ENCODE measurements at regions not wholly inside any gene's neighbourhood (a gene's known extent, or its start where the extent isn't known, plus 50 kb on each side); places are given as distances from the start of the nearest gene placed in this dataset.

DNA sequence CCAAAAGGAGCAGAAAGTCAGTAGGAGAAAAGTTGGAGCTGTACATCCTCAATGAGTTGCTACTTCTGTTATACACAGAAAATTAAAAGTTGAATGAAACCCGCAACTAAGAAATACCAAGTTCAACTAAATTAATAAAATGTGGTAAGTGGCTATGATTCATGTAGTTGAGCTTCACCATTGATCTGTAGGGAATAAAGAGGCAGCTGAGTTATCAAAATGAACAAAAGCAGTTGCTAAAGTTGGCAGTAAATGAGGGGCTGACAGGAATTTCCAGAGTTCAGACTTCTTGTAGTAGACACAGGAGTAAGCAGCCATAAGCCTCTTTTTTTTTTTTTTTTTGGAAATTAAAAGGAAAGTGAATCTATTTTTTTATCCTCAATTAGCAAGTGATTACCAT, 234.6 kb downstream of the POSTN start:
- no peak for DNase-seq (ENCODE audit: low read depth)

DNA sequence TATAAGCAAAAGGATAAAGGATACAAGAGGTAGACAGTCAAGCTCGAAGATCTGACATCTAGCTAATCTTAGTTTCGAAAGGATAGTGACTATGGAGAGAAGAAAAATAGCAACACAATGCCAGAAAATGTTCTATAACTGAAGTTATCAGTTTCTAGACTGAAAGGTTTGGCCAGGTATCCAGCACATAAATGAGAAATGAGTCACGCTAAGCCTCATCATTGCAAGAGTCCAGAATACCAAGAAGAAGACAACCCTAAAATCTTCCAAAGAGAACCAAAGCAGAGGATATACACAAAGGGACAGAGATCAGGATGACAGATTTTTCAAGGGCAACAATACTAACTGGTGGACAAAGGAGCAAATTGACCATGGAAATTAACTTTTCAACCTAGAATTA, 237.0 kb downstream of the POSTN start:
- no peak for DNase-seq (ENCODE audit: low read depth)

DNA sequence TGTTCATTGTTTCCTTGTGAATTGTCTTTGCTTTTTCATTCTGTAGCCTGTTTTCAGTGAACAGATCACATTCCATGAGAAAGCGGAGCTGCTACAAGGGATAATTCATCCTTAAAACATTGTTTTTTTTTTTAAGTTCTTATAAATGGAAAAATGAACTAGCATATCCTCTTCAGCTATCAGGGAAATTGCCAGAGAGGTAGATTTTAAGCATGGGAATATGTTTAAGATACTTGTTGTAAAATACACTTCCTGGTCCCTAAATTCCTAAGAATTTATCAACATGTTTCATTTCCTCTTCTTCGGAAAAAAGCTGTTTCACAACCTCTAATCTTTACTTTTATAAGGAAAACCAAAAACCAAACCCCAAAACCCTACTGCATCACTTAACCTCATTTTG, 238.0 kb downstream of the POSTN start:
- DNase-seq (ENCODE audit: low read depth), result peak; percentile 62

DNA sequence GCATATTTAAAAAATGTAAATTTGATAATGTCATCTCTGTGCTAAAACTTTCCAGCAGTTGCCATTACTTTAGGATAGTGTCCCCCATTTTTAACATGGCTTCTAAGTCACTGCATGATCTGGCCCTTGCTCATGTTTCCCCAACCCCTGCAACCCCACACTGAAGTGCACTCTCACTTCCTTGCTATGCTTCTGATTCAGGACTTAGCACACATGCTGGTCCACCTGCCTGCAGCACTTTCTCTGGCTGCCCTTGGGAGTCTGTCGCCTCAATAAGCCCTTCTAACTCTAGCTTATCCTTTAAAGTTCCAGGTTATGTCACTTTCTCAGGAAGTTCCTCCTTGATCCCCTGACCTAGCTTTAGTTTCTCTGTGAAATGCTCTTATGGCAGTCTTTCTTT, 241.0 kb downstream of the POSTN start:
- DNase-seq (ENCODE audit: low read depth), result no peak

DNA sequence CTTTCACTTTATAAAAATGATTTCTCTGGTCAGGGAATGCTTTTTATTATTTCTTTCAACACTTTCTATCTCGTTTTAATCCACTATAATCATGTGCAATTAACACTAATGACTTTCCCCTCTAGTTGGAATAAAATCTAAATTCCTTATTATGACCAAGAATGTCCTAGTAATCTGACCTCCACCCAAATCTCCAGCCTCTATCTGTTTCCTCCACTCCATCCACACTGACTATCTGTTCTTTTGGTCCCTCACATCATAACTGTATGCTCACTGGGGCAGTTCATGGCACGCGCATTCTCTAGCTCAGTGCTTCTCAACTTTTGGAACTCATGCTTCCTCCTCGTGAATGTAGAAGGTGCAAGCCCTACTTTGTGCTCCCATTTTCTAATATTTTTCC, 244.7 kb downstream of the POSTN start:
- DNase-seq (ENCODE audit: low read depth), result no peak

DNA sequence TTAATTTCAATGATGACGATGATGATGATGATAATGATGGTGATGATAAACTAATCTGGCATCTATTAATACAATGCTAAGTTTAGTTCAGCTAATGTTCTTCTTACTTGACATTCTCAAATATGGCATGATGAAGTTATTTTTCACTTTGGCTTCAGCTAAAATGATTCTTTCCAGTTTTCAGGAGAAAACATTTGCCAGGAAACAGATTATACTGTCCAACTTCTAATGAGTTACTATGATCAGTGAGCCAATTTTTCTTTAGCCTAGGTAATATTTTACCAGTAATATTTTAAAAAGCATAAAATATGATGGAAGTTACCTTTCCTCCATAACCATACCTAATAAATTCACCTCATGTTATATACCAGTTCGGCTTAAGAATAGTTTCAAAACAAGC, 245.7 kb upstream of the CSNK1A1L start:
- DNase-seq (ENCODE audit: low read depth), result no peak

DNA sequence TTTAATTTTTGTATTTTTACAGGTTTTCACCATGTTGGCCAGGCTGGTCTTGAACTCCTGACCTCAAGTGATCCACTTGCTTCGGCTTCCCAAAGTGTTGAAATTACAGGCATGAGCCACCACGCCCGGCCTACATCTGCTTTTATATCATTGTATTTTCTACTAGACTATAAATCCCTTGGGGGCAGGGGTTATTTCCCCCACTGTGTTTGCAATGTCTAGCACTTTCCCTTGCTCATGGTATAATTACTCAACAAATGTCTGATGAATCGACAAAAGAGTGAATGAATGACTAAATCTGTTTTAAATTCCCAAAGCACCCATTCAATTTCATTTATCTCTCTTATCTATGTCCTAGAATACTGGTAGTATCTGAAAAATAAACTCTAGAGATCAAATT, 244.5 kb upstream of the CSNK1A1L start:
- no peak for DNase-seq (ENCODE audit: low read depth)

DNA sequence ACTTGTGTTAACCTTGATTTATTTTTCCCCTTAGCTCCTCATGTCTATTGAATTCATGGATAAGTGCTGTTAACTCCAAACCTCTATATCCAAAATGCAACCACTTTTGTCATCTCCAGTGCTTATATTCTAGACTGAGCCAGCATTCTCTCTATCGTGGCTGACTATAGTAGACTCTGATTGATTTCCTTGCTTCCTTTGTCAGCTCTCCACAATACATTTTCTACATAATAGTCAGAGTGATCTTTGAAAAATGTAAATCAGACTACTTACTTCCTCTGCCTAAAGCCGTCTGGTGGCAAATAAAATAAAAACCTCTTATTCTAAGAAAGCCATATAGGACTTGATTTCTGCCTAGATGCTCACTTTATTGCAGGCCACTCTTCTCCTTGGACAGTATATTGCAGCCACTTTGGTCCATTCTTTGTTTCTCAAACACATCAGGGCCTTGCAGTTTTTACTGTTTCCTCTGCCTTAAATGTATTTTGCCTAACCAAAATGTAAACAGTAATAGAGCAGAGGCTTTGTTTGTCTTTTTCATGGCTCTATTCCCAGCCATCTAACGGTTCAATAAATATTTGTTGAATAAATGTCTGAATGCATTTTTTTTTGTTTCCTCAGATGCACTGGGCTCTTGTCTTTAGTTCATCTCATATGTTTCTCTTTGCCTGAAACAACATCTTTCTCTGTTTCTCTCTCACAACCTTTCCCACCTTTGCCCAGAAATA, 243.6 kb upstream of the CSNK1A1L start:
- peak; percentile 18 for DNase-seq (ENCODE audit: low read depth)

DNA sequence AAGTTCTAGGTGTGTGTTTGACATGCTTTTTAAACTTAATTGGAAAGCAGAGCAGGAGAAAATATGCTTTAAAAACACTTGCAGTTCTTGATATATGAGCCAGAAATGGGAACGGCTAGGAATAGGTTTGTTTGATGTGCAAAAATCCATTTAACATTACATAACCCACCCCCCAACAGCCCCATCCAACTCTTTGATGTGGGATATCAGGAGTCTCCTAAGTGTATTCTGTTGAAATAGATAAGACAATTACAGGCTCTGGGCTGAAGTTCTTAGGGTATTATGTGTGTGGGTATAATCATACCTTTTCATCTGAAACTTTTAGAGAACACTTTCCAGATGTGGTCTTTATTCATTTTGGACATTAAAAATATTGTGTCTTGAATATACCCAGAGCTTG, 240.4 kb upstream of the CSNK1A1L start:
- no peak for DNase-seq (ENCODE audit: low read depth)

DNA sequence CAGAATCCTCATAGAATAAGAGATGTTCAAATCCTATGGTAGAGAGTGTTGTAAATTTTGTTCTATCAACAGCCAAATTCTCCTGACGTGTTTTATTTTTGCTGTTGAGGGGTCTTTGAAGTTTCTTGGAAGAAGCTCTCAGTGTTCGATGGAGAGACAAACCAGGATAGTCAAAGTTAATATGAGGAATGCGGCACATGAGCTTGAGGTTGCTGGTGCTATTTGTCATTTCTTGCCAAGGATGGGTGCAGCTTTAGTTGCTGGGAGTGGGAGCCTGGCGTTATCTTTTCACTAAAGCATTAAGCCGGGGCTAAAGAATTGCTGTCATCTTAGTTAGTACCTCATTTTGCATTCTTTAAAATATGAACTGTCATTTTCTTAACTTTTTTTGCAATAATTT, 239.9 kb upstream of the CSNK1A1L start:
- DNase-seq (ENCODE audit: low read depth), result no peak

DNA sequence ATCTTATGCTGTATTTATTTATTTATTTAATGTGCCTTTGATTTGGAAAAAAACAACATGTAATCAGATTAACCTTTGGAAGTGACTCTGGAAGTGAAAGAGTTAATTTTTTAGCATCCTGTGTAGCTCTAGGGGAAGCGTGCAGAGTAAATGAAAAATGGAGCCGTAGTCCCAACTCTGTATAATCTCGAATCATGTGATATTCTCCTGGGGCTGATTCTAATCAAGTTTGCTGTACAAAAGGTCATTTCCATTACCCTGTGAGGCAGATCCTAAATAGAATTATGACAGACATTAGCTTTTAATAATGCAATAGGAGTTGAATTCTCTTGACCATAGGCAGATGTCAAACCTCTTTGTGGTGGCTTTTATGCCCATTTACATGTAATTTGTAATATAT, 238.6 kb upstream of the CSNK1A1L start:
- no peak for DNase-seq (ENCODE audit: low read depth)

DNA sequence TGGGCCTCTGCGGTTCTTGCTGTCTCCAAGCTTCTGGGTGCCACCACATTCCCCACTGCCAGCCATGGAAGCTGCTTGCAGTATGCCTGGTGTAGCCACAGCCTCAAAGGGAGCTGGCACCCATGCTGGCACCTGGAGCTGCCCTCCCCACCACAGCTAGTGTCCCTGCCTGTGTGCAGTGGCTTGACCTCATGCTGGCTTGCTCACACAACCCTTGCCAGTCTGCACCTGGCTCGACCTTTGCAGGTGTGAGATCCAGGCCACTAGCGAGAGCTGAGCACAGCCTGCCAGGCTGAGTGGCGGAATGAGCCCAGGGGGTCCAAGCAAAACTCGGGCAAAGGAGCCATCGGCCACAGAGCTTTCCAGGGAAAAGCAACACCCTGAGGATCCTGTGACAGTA, 236.7 kb upstream of the CSNK1A1L start:
- DNase-seq (ENCODE audit: low read depth), result no peak

DNA sequence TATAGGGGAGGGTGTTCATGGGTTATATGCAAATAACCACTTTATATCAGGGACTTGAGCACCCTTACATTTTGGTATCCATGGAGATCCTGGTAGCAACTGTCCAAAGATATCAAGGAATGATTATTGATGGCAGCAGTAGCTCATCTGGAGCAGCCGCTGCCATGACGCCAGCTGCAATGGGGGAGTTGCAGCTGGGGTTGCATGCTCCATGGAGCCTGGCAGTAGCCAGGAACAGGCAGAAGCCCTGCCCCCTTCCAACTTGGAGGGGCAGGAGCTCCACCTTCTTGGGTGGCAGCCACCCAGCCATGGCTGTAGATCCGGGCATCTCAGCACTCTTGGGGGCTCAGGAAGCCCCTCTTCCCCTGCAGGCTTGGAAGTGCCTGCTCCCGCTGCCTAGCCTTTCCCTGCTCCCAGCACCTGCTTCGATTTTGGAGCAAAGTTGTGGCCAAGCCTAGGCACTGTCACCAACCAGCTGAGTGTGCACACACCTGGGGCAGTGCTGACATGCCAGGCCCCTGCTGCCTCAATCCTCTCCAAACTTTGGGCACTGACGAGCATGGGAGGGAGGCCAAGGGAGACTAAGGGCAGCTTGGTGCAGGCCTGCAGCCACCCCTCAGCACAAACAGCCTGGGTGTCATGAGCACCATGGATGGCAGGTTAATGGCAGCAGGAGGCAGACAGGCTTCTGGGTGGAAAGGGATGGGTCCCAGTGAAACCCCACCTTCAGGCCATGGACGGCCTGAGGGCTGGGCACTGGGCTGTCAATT, 235.6 kb upstream of the CSNK1A1L start:
- DNase-seq (ENCODE audit: low read depth), result no peak

DNA sequence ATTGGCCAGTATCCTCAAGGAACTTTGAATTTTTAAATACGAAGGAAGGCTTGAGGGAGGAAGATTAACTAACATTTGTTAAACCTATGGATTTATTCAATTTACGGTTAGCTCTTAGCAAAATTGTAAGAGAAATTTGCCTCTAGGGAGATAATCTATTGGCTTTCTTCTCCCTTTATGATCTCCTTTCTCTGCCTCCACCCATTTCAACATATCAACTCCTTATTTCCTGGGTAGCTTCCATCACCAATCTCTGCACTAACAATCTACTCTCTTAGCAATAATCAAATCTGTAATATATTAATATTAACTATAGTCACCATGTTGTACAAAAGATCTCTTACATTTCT, 233.9 kb upstream of the CSNK1A1L start:
- DNase-seq (ENCODE audit: low read depth), result no peak

DNA sequence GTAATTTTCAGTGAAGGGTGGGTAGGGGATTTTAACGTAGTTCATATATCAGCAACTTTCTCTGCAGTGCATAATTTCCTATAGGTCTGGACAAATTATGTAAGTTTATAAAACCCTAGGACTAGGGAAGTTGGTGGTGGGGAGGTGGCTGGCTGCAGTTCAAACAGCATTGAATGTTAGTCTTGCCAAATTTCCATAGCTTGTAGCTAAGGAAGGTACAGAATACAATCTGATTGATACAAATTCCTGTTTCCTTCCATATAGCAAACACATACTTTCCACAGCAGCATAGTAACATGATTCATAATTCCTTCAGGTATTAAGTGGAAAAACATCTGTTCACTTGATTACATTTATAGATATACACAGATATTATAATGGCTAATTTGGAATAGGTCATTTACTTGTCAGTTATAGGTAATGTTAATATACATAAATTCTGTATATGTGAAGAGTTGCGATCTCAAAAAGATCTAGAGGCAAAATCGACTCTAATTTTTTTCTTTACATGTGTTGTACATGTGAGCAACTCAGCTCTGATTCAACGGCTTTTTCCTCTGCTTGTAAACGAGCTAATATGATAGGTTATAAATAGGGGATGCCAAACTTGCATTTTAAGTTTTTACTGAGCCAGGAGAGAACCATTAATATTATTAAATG, 233.4 kb upstream of the CSNK1A1L start:
- no peak for DNase-seq (ENCODE audit: low read depth)

DNA sequence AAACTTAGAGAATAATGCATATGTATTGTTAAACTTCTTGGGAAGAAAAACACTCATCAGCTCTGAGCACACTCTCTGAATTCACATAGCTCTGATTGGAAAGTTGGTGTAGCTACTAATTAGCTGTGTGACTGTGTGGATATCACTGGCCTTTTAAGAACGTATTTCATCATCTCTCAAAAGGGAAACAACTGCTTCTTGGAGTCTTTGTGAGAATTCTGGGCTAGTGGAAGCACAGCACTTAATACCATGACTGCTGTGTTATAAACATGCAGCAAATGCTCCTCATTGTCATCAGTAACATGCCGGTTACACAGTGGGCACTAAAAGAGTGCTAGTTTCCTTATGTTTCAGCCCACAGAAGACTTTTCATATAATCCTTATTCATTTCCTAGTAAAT, 220.9 kb upstream of the CSNK1A1L start:
- DNase-seq (ENCODE audit: low read depth), result peak; percentile 43

DNA sequence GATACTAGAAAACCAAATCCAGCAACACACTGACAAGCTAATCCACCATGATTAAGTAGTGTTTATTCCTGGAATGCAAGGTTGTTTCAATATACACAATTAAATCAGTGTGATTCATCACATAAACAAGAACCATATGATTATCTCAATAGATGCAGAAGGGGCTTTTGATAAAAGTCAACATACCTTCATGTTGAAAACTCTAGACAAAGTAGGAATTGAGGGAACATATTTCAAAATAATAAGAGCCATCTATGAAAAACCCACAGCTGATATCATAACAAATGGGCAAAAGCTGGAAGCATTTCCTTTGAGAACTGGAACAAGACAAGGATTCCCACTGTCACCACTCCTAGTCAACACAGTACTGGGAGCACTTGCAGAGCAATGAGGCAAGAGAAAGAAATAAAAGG, 213.6 kb upstream of the CSNK1A1L start:
- peak; percentile 38 for DNase-seq (ENCODE audit: low read depth)

DNA sequence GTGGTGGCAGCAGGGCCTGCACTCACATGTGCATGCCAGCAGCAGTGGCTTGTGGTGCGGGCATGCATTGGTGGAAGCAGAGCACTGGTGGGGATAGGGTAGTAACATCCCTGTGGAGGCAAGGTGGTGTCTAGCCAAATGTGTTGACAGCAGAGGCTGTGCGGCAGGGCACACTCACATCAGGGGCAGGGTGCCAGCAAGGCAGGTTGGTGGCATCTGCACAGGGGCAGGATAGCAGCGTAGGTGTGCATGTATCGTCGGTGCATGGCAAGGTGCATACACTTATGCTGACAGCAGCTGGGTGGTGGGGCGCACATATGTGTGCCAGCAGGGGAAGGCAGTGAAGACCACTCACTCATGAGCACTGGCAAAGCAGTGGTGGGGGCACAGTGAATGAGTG, 211.5 kb upstream of the CSNK1A1L start:
- no peak for DNase-seq (ENCODE audit: low read depth)

DNA sequence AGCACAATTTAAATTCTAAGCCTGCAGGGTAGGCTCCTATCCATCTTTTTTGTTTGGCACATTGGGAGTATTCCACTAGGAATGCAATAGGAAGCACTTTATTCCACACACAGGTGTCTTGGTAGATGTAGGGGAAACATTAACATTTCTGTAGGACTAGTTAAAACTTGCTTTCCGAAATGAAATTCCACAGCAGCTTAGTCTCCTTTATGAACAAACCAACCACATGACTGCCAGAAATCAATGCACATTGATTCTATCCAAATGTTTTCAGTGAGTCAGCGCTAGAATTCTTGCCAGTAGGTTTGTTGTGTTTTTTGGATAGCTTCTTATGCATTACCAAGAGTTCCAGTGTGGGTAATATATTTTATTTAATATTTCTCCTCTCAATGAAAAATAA, 207.9 kb upstream of the CSNK1A1L start:
- peak; percentile 67 for DNase-seq (ENCODE audit: low read depth)

DNA sequence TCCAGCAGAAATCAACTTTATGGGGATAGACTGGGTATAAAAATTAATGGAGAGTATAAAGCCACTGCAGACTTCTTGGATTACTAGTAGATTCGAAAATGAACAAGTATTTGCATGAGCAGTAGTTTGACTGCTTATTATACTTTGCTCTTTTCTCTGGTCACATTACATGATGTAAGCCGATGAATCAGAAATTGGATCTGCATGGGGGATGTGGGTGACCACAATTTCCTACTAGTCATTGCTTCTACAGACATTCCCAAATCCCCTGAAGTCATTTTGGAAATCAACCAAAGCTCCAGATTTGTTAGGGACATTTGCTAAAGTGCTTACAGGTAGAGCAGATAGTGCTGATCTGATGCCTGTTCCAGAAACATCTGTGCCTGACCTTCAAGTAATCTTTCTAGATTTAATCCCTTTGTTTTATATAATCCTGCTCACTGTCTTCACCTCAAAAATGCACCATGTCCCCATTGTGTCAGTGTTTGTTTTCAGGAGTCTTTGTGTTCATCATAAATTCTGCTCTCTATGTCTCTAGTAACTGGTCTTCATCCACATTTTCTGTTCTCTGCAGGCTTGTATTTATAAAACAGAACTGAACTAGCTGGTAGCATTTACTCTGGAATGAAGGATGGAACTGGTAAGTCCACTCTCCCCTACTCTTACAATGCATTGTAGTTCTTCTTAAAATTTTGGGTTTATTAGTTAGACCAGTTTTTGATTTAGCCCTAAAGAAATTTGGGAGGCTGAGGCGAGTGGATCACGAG, 201.5 kb upstream of the CSNK1A1L start:
- DNase-seq (ENCODE audit: low read depth), result peak; percentile 95

DNA sequence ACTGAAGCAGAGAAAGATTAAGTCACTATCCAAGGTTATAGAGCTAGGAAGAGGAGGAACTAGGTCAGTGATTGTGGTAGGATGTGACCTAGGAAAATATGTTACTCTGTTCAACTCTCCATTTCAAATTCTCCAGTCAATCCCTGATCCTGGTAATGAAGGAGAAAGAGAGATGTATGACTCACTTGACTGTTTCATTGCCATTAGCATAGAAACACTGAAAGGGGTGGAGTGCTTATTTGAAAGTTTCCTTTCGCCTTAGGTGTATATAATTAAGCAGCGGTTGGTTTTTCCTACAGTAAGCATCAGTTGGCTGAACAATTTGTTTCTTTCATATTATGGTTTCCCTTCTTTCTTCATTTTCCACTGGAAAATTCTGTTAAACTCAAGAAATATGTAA, 198.1 kb upstream of the CSNK1A1L start:
- peak; percentile 22 for DNase-seq (ENCODE audit: low read depth)

DNA sequence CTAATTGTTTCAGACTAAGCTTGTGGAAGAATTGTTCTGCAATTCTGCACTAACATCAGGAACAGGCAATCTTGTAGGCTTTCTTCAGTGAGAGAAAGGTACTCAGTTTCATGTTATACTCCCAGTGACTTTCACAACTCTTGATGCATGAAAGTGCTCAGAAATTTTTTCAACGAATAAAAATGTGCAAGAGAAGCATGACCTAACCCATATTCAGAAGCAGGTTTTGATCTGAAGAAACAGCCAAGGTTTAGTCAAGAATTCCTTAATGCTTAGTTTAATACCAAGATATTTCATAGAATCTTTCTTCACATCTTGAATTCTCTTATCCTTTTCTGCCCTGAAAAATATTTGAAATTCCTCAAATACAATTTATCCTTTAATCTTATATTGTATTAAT, 197.2 kb upstream of the CSNK1A1L start:
- no peak for DNase-seq (ENCODE audit: low read depth)

DNA sequence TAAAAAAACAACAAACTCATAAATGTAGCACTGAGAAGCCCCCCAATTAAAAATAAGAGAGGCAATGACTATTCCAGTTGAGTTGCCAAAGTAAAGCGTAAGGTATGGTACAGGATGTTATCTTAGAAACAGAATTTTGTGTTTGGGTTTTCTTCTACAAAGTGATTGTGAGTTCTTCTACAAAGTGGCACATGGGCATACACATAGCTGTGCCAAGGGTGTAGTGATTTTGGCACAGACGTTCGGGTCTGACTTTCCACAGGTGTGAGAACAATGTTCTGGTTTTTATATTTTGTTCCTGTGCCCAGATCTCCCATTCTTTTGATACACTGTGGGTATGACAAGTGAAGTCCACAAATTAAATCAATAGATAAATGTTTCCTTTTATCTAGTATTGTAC, 190.1 kb upstream of the CSNK1A1L start:
- no peak for DNase-seq (ENCODE audit: low read depth)
